WTC11 (cell line): ENCODE measurements at regions not wholly inside any gene's neighbourhood (a gene's known extent, or its start where the extent isn't known, plus 50 kb on each side); places are given as distances from the start of the nearest gene placed in this dataset.

ENCODE experiments used
- ATAC-seq: fragments of 200-7000 bp; cut with Tn5 transposase; 2 replicates; pipeline ENCODE4 v1.10.0; 2021; ENCODE audit warnings: mild to moderate bottlenecking, moderate library complexity
- CTCF ChIA-PET: fragments of 300-600 bp; sonication (Branson Sonifier 250); formaldehyde crosslinking; loops from one replicate; lab custom pipeline; 2021; ENCODE audit warnings: antibody characterized with exemption; lab: Charles Lee
- POLR2A ChIA-PET: fragments of 350-600 bp; sonication (Branson Sonifier 250); formaldehyde crosslinking; loops from one replicate; lab custom pipeline; 2021; ENCODE audit warnings: antibody characterized with exemption; lab: Charles Lee
- DNase-seq: peaks from one replicate; pipeline ENCODE4 v3.0.0; 2021; ENCODE audit warnings: low spot score
- H3K27ac Mint-ChIP-seq: 2 replicates; pipeline ENCODE4 v1.8.0; 2021; ENCODE audit warnings: mixed read lengths
- H3K27me3 Mint-ChIP-seq: 2 replicates; pipeline ENCODE4 v1.8.0; 2021; ENCODE audit warnings: low read depth, mild to moderate bottlenecking, moderate library complexity, mixed read lengths
- H3K36me3 Mint-ChIP-seq: 2 replicates; pipeline ENCODE4 v1.8.0; 2021; ENCODE audit warnings: mixed read lengths
- H3K4me1 Mint-ChIP-seq: 2 replicates; pipeline ENCODE4 v1.8.0; 2022; ENCODE audit warnings: mixed read lengths
- H3K4me3 Mint-ChIP-seq: 2 replicates; pipeline ENCODE4 v1.8.0; 2021; ENCODE audit warnings: mild to moderate bottlenecking, moderate library complexity, mixed read lengths
- H3K9me3 Mint-ChIP-seq: 2 replicates; pipeline ENCODE4 v1.8.0; 2021; ENCODE audit warnings: mixed read lengths
- CDX4 ChIP-seq: fragments of 250-450 bp; sonication (Bioruptor Pico); IDR thresholded peaks from 2 replicates; pipeline ENCODE4 v1.9.0; 2021; ENCODE audit warnings: moderate library complexity, mild to moderate bottlenecking, inconsistent platforms, borderline replicate concordance
- CREB1 ChIP-seq: sonication (generic); formaldehyde crosslinking; IDR thresholded peaks from 2 replicates; pipeline ENCODE4 v1.8.0; 2023; ENCODE audit warnings: mild to moderate bottlenecking, missing genetic modification reagents
- CREM ChIP-seq: sonication (generic); formaldehyde crosslinking; IDR thresholded peaks from 2 replicates; pipeline ENCODE4 v1.8.1; 2022; ENCODE audit warnings: mild to moderate bottlenecking, missing genetic modification reagents, moderate library complexity
- E2F4 ChIP-seq: sonication (generic); formaldehyde crosslinking; IDR thresholded peaks from 2 replicates; pipeline ENCODE4 v1.8.1; 2022; ENCODE audit warnings: low read depth, mild to moderate bottlenecking, moderate library complexity, missing genetic modification reagents, borderline replicate concordance
- GABPB1 ChIP-seq: sonication (generic); formaldehyde crosslinking; IDR thresholded peaks from 2 replicates; pipeline ENCODE4 v1.8.1; 2023; ENCODE audit warnings: mild to moderate bottlenecking, missing genetic modification reagents
- GRHL2 ChIP-seq: fragments of 250-450 bp; sonication (Bioruptor Pico); IDR thresholded peaks from 2 replicates; pipeline ENCODE4 v1.8.0; 2022; ENCODE audit warnings: mild to moderate bottlenecking, moderate library complexity; ENCODE audit not compliant: insufficient replicate concordance, severe bottlenecking
- MXD4 ChIP-seq: fragments of 250-450 bp; sonication (Bioruptor Pico); IDR thresholded peaks from 2 replicates; pipeline ENCODE4 v1.8.0; 2021; ENCODE audit warnings: mild to moderate bottlenecking, moderate library complexity, borderline replicate concordance
- MYBL2 ChIP-seq: sonication (generic); formaldehyde crosslinking; IDR thresholded peaks from 2 replicates; pipeline ENCODE4 v1.8.1; 2023; ENCODE audit warnings: mild to moderate bottlenecking, moderate library complexity, missing genetic modification reagents
- NFE2L1 ChIP-seq: sonication (generic); formaldehyde crosslinking; IDR thresholded peaks from 2 replicates; pipeline ENCODE4 v1.8.1; 2023; ENCODE audit warnings: missing genetic modification reagents
- OVOL2 ChIP-seq: fragments of 250-450 bp; sonication (Bioruptor Pico); IDR thresholded peaks from 2 replicates; pipeline ENCODE4 v1.9.0; 2021; ENCODE audit warnings: mild to moderate bottlenecking, borderline replicate concordance
- RELA ChIP-seq: sonication (generic); formaldehyde crosslinking; IDR thresholded peaks from 2 replicates; pipeline ENCODE4 v1.8.1; 2022; ENCODE audit warnings: missing genetic modification reagents, mild to moderate bottlenecking, borderline replicate concordance
- SMAD4 ChIP-seq: sonication (generic); formaldehyde crosslinking; IDR thresholded peaks from 2 replicates; pipeline ENCODE4 v1.8.0; 2022; ENCODE audit warnings: mild to moderate bottlenecking, missing genetic modification reagents
- SP1 ChIP-seq: sonication (generic); formaldehyde crosslinking; conservative IDR thresholded peaks from 2 replicates; pipeline ENCODE4 v1.8.1; 2022; ENCODE audit warnings: missing genetic modification reagents
- TEAD4 ChIP-seq: sonication (generic); formaldehyde crosslinking; IDR thresholded peaks from 2 replicates; pipeline ENCODE4 v1.8.0; 2022; ENCODE audit warnings: mild to moderate bottlenecking, missing genetic modification reagents
- ZNF138 ChIP-seq: sonication (generic); formaldehyde crosslinking; conservative IDR thresholded peaks from 2 replicates; pipeline ENCODE4 v1.8.1; 2022; ENCODE audit warnings: mild to moderate bottlenecking, moderate library complexity, missing genetic modification reagents
- ZNF263 ChIP-seq: sonication (generic); formaldehyde crosslinking; IDR thresholded peaks from 2 replicates; pipeline ENCODE4 v1.8.1; 2022; ENCODE audit warnings: low read depth, mild to moderate bottlenecking, moderate library complexity, missing genetic modification reagents
- ZNF416 ChIP-seq: fragments of 250-450 bp; sonication (Bioruptor Pico); IDR thresholded peaks from 2 replicates; pipeline ENCODE4 v1.9.0; 2021; ENCODE audit warnings: mild to moderate bottlenecking, inconsistent platforms
- ZNF423 ChIP-seq: fragments of 250-450 bp; sonication (Bioruptor Pico); IDR thresholded peaks from 2 replicates; pipeline ENCODE4 v2.1.2; 2022; ENCODE audit warnings: mild to moderate bottlenecking, moderate library complexity
- ZSCAN18 ChIP-seq: fragments of 250-450 bp; sonication (Bioruptor Pico); IDR thresholded peaks from 2 replicates; pipeline ENCODE4 v2.1.2; 2022; ENCODE audit warnings: mild to moderate bottlenecking, moderate library complexity
- TF ChIP-seq, protein P1 (sequence below): sonication (generic); formaldehyde crosslinking; IDR thresholded peaks from 2 replicates; pipeline ENCODE4 v1.8.0; 2022; ENCODE audit warnings: missing genetic modification reagents

DNA sequence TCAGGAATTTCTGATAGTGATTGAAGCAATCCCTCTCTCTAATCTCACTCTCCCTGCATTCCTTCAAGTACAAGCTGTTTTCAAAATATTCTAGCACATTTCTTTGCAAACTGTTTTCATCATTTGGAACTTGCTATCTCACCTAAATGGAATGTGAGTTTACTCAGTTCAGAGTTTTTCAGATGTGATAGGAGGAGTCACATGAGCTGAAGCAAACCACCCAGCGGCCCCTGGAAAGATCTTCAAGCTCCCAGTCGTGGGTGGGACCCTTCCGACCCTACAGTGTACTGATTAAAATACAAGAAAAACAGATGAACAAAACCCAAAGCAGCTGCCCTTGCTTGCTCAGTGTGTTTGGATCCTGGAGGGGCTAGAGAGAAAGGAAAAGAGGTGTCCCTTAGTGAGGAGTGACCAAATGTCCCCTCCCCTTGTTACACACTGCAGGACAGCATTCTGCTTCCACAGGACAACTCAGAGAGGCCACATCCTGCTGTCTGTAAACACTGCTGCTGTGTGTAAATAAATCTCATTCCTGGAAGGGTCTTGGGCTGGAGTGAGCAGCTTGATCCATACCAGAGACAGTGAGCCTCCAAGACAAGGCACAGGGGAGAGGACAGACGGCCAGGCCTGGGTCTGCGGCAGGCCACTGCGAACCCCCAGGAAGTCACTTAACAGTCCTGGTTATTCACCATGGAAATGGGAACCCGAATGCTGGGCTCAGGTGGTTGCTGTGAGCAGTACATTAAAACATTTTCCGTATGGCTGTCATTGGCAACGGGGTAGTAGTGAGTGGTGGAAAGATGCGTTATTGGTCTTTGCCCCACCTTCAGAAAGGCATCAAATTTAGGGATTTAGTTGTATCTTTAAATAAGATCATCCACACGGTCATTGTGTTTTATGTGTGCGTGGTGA, 229.2 kb downstream of the RHOU start:
- DNase-seq: no peak
- H3K4me3 Mint-ChIP-seq: no peak overlapping the region
- no peak for ATAC-seq
- no peaks in the 10 kb centered on the region for H3K27me3 Mint-ChIP-seq
- TF ChIP-seq OVOL2 (no peak), GABPB1 (CRISPR knock-in tag) (peak; percentile 62), MYBL2 (no peak), RELA (CRISPR knock-in tag) (no peak)
- H3K9me3 Mint-ChIP-seq: no peaks in the 10 kb centered on the region; the same call in 1 of the 2 replicates
- no peak overlapping the region for H3K27ac Mint-ChIP-seq
- CTCF ChIA-PET: no interaction called here
- POLR2A ChIA-PET: no interaction called here
- peaks cover 31% of the 10 kb centered on the region for H3K4me1 Mint-ChIP-seq
- no peaks in the 10 kb centered on the region for H3K36me3 Mint-ChIP-seq

GRCh38 chr1:228968891-228969606, 233.8 kb downstream of the RHOU start:
- 0 out of 2 replicates have a peak overlapping the region, but pooled peaks have one; percentile 30 for H3K27ac Mint-ChIP-seq
- peaks cover 41% of the 10 kb centered on the region for H3K4me1 Mint-ChIP-seq
- POLR2A ChIA-PET: no interaction called here
- no peak for DNase-seq
- no peaks in the 10 kb centered on the region for H3K27me3 Mint-ChIP-seq
- H3K9me3 Mint-ChIP-seq: no peaks in the 10 kb centered on the region
- ATAC-seq: peak; percentile 72; the same call in 1 of the 2 replicates
- TF ChIP-seq NFE2L1 (CRISPR knock-in tag) (no peak), CDX4 (CRISPR knock-in tag) (no peak), ZNF263 (CRISPR knock-in tag) (no peak), MXD4 (CRISPR knock-in tag) (no peak), CREB1 (CRISPR knock-in tag) (no peak), SMAD4 (CRISPR knock-in tag) (no peak), ZNF423 (CRISPR knock-in tag) (no peak), SP1 (CRISPR knock-in tag) (no peak), CREM (no peak)
- TF ChIP-seq, protein P1, sequence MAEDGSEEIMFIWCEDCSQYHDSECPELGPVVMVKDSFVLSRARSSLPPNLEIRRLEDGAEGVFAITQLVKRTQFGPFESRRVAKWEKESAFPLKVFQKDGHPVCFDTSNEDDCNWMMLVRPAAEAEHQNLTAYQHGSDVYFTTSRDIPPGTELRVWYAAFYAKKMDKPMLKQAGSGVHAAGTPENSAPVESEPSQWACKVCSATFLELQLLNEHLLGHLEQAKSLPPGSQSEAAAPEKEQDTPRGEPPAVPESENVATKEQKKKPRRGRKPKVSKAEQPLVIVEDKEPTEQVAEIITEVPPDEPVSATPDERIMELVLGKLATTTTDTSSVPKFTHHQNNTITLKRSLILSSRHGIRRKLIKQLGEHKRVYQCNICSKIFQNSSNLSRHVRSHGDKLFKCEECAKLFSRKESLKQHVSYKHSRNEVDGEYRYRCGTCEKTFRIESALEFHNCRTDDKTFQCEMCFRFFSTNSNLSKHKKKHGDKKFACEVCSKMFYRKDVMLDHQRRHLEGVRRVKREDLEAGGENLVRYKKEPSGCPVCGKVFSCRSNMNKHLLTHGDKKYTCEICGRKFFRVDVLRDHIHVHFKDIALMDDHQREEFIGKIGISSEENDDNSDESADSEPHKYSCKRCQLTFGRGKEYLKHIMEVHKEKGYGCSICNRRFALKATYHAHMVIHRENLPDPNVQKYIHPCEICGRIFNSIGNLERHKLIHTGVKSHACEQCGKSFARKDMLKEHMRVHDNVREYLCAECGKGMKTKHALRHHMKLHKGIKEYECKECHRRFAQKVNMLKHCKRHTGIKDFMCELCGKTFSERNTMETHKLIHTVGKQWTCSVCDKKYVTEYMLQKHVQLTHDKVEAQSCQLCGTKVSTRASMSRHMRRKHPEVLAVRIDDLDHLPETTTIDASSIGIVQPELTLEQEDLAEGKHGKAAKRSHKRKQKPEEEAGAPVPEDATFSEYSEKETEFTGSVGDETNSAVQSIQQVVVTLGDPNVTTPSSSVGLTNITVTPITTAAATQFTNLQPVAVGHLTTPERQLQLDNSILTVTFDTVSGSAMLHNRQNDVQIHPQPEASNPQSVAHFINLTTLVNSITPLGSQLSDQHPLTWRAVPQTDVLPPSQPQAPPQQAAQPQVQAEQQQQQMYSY (CRISPR knock-in tag): no peak
- no peak overlapping the region for H3K4me3 Mint-ChIP-seq
- H3K36me3 Mint-ChIP-seq: no peaks in the 10 kb centered on the region
- CTCF ChIA-PET: interaction anchor here (0.7 kb wide), 1 partner anchor 151 kb away, joined by 3 read pairs; no protein-coding TSS in a partner anchor

GRCh38 chr1:228969953-228970800, 234.9 kb downstream of the RHOU start:
- no peak for ATAC-seq
- Mint-ChIP-seq H3K4me3 (no peak overlapping the region), H3K27me3 (no peaks in the 10 kb centered on the region; the same call in 1 of the 2 replicates), H3K27ac (no peak overlapping the region), H3K36me3 (no peaks in the 10 kb centered on the region), H3K9me3 (no peaks in the 10 kb centered on the region), H3K4me1 (peaks cover 37% of the 10 kb centered on the region)
- ChIA-PET POLR2A (interaction anchor here (0.7 kb wide), 1 partner anchor 100 kb away, joined by 3 read pairs; no protein-coding TSS in a partner anchor), CTCF (interaction anchor here (0.6 kb wide), 2 partner anchors 17 to 229 kb away, joined by 3 read pairs; no protein-coding TSS in a partner anchor)
- TF ChIP-seq E2F4 (CRISPR knock-in tag): no peak
- TF ChIP-seq TEAD4 (CRISPR knock-in tag): no peak
- no peak for TF ChIP-seq ZSCAN18
- no peak for TF ChIP-seq ZNF138 (CRISPR knock-in tag)
- no peak for TF ChIP-seq GRHL2
- TF ChIP-seq MYBL2: no peak
- no peak for TF ChIP-seq ZNF416 (CRISPR knock-in tag)
- no peak for DNase-seq
